GM12873 (cell line): ENCODE measurements at regions not wholly inside any gene's neighbourhood (a gene's known extent, or its start where the extent isn't known, plus 50 kb on each side); places are given as distances from the start of the nearest gene placed in this dataset.

Experiments
- CTCF ChIP-seq: IDR thresholded peaks from 2 replicates; pipeline ENCODE4 v1.5.1; 2012; ENCODE audit warnings: low read depth, mild to moderate bottlenecking, moderate library complexity, low read length, control low read depth; ENCODE audit not compliant: insufficient read depth; ENCODE audit errors: missing control alignments

- TF ChIP-seq CTCF: no peak
Measured at GRCh38 chr7:109376576-109376975, 806.9 kb downstream of the DNAJB9 start.

GRCh38 chr7:109377076-109377884 is 807.6 kb downstream of the DNAJB9 start:
- TF ChIP-seq CTCF: no peak

- no peak for TF ChIP-seq CTCF
Measured at GRCh38 chr7:109386959-109387358, 817.3 kb downstream of the DNAJB9 start.

- no peak for TF ChIP-seq CTCF
Measured at GRCh38 chr7:109387530-109387929, 817.9 kb downstream of the DNAJB9 start.

- TF ChIP-seq CTCF: no peak
Measured at GRCh38 chr7:109391240-109391639, 821.6 kb downstream of the DNAJB9 start.

GRCh38 chr7:109402107-109402506 is 832.4 kb downstream of the DNAJB9 start:
- no peak for TF ChIP-seq CTCF

- TF ChIP-seq CTCF: no peak
Measured at GRCh38 chr7:109407756-109408155, 838.1 kb downstream of the DNAJB9 start.
